ENCODE measurements at regions not wholly inside any gene's neighbourhood (a gene's known extent, or its start where the extent isn't known, plus 50 kb on each side); places are given as distances from the start of the nearest gene placed in this dataset.
"Not testable (repeated sequence)": the region's sequence is repeated elsewhere in the genome, so short reads cannot be mapped to it uniquely, and the experiment has no call there.

GRCh38 chr3:18593231-18593630 is 168.1 kb upstream of the SATB1 start:
- DNase-seq = no peak

DNA sequence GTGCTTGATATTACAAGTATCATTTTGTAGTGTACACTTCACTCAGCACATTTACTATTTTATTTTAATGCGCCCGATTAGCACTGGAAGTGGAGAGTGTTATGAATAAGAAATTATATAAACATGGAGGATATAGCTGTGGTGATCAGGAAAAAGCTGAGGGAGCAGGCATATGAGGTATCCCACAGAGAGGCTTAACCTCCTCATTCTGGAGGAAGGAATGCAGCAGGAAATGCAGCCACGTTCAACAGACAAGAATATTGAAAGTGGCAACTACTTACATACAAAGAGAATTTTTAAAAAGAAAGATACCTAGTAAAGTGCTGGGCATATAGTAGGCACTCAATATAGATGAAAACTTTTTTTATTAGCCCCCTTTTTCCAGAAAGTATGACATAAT is 166.0 kb upstream of the SATB1 start:
- no peak for DNase-seq

DNA sequence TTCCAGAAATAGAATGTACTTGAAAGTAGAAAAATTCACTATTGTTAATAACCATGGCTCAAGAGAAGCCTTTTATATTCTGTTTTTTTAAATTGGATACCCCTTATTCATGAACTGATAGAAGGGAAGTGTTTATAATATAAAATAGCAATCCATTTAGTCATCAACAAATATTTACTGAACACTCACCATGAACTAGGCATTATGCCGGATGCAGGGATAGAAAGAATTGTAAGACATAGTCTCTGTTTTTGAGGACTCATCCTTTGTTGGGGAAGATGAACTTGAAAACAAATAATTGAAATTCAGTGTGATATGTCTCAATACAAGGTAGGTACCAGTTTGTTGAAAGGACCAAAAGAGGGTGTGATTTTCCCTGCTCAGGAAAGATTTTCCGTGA is 160.9 kb upstream of the SATB1 start:
- no peak for DNase-seq

GRCh38 chr3:18585004-18585968 is 160.1 kb upstream of the SATB1 start:
- DNase-seq = peak; percentile 71

- DNase-seq = peak; percentile 63
Measured at GRCh38 chr3:18580268-18580667, 155.1 kb upstream of the SATB1 start.

- DNase-seq = peak; percentile 97
Measured at GRCh38 chr3:18579661-18580060, 154.5 kb upstream of the SATB1 start.

- no peak for DNase-seq
Measured at GRCh38 chr3:18575573-18575972, 150.4 kb upstream of the SATB1 start.

- no peak for DNase-seq
Measured at GRCh38 chr3:18572809-18573208, 147.7 kb upstream of the SATB1 start.

GRCh38 chr3:18567293-18567692 is 142.2 kb upstream of the SATB1 start:
- DNase-seq = no peak

DNA sequence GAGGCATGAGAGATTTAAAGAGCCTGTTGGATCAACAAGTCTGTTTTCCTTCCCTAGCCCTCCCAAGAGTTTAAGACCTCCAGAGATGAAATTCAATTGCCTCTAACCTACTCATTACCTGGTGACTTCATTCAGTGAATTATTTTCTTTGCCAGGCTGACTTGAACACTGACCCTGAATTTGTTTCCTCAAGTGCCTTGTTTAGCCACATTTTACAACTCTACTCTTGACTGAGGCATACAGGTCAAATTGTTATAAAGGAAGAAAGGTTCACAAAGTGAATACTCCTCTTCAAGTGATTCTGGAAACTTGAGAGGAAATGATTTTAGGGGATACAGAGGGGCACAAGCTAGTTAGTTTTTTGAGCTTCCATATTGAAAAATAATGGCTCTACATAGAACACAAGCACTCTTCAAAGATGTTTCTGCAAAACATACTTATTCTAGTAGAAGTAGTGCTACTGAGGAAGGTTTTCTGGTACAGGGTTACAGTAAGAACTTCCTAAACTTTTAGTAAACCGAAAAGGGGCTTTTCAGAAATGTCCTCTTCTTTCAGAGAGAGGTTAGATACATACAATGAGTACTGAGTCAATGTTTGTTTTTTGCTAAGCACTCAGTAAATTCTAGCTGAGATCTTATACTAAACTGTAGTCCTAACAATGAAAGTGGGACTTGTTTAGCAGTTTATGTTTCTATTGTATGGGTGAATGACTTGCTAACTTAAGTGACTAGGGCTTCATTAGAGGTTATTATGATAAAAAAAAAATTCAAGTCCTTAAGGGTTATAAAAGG is 137.4 kb upstream of the SATB1 start:
- no peak for DNase-seq

DNA sequence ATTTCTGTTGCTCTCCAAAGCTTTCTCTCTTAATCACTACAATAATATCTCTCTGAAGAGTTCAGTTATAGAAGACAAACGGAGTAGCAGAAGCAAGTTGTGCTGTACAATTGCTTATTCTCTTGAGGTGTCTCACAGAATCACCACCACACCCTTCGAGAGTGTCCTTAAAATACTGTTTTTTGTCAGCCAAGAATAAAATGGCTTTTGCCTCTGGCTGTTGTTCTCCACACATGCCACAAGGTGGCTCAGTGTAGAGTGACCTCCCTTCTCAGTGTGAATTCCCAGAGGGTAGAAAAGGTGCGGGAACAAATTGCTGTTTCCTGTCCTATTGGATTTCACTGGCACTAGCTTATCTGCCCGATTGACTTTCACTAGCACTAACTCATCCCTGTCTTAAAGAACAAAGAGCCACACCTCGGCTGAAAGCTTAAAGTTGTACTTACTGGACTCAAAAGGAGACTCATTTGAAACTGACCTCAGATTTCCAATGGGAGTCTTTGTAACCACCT is 134.2 kb upstream of the SATB1 start:
- DNase-seq = peak; percentile 23

DNA sequence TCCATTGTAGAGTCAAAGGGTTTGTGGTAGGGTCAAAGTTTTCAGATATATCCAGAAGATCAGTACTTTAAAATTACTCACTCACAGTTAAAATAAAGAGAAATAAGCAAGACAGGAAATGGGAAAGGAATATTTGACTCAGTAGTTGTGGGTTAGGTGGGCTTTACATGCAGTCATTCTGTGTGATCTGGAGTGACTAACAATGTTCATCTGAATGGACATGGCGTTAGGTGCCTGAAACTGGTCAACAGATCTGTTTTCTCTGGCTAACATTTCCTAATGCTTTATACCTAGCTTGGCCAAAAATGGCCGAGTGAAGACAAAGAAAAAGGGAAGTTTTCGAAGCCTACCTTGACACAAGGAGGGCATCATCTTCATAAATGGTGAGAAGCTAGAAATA is 133.4 kb upstream of the SATB1 start:
- no peak for DNase-seq

DNA sequence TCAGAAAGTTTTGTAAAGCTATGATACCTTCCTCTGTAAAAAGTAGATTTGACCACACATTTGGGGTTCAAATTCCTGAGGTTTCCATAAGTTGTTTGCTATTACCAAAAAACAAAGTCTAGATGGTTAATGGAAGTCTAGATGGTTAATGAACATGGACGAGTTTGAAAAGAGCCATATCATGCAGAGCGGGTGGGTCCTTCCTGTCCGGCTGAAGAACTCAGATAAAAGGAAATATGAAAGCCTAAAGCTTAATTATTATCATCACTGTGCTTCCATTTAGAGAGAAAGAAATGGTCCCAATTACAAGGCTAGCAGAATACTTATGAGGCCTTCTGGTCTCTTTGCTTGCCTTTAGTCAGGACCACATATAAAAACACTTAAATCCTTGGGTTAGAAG is 132.1 kb upstream of the SATB1 start:
- no peak for DNase-seq

GRCh38 chr3:18556503-18557135 is 131.5 kb upstream of the SATB1 start:
- DNase-seq = peak; percentile 27

DNA sequence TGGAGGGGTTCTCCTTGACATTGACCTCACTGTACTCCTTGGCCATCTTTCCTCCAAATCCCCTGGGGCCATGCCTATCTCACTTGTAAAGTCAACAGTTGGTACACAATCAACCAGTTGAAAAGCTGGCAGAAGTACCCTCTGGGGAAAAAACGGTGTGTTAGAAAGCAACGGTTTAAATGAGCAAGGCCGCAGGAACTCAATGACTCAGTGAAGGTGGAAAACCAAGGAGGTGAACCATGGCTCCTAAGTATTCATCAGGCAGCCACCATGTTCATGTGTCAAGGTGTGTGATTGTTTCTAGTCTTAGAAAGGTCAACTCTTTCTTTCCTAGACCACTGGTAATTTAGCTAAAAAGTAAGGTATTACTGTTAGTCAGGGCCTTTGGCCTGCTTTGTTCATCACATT is 130.9 kb upstream of the SATB1 start:
- DNase-seq = no peak

DNA sequence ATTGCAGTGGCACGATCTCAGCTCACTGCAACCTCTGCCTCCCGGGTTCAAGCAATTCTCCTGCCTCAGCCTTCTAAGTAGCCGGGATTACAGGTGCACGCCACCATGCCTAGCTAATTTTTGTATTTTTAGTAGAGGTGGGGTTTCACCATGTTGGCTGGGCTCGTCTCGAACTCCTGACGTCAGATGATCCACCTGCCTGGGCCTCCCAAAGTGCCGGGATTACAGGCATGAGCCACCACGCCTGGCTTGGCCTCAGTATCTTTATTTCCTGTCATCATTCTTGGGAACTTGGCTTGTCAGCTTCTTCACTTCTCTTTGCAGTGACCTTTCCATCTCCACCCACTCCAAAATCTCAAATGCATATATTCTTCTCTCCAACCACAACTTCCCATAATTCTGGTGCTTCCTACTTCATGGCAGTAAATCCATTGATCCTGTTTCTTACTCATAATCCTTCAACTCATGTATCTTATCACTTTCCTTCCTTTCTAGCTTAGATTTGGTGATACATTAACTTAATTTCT is 127.5 kb upstream of the SATB1 start:
- DNase-seq = not testable (repeated sequence)

DNA sequence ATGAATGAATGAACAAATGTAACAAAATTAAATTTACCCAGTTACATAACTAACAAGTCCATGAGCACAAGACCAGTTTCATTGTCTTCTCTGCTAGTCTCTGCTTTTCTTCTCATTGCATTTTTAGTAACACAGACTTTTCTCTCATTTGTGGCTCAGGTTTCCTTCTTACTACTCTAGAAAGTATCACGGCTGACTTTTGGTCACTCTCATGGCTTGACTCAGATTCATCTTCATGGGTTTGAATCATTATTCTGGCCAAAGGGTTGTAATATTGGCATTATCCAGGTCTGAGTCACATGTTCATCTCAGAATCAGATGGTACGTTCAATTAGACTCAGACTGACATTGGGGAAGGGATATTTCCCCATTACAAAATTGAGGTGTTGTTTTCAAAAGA is 121.5 kb upstream of the SATB1 start:
- DNase-seq = no peak

- no peak for DNase-seq
Measured at GRCh38 chr3:18544146-18544545, 119.0 kb upstream of the SATB1 start.

GRCh38 chr3:18538463-18539230 is 113.5 kb upstream of the SATB1 start:
- DNase-seq = no peak

GRCh38 chr3:18533039-18533438 is 107.9 kb upstream of the SATB1 start:
- DNase-seq = no peak

DNA sequence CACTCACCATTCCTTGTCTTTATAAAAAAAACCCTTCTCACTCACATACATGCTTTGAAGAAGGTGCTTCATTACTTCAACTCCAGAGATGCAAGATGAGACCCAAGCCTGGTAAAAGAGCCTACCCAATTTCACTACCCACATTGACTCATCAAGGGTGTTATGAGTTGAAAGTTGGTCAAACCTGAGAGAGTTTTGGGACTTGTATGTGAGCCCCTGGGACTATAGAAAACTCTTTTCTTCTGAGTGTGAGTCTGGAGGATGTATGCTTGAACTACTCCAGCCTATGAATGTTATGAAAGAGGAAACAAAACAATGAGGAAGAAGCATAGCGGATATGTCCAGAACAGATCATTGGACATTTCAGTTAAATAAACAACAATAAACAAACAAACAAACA is 106.5 kb upstream of the SATB1 start:
- DNase-seq = no peak

DNA sequence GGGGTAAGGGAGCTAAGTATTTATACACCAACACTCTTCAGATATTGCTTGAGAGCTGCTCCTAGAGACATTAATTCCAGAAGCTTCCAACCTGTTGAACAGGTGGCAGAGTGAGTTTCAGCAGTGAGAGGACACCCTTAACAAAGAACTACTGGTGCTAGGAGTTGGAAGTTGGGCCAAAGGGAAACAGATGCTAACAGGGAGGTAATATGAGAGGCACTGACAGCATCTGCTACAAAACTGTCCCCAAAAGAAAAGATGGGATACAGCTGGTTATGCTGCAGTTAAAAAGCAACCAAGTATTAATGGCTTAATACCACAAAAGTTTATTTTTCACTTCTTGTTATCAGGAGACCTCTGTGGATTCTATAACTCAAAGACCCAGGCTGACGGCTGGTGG is 104.5 kb upstream of the SATB1 start:
- no peak for DNase-seq

Measured in GF-D8 (cell line).